Nephron (organoid): ENCODE measurements at regions not wholly inside any gene's neighbourhood (a gene's known extent, or its start where the extent isn't known, plus 50 kb on each side); places are given as distances from the start of the nearest gene placed in this dataset.

Experiments used
- H3K27ac Mint-ChIP-seq, 3 experiments: 2 replicates each; pipeline ENCODE4 v1.8.0; 2020; ENCODE audit warnings: mixed read lengths in 3 of 3, mild to moderate bottlenecking in 2 of 3, moderate library complexity in 1 of 3
- H3K27me3 Mint-ChIP-seq: 2 replicates; pipeline ENCODE4 v1.8.0; 2021; ENCODE audit warnings: low read depth, mild to moderate bottlenecking, moderate library complexity, mixed read lengths
- H3K36me3 Mint-ChIP-seq: 2 replicates; pipeline ENCODE4 v1.8.0; 2020; ENCODE audit warnings: low read depth, mixed read lengths
- H3K4me1 Mint-ChIP-seq: 2 replicates; pipeline ENCODE4 v1.8.0; 2020; ENCODE audit warnings: mixed read lengths
- H3K4me3 Mint-ChIP-seq, 3 experiments: 2 replicates each; pipeline ENCODE4 v1.8.0; 2020; ENCODE audit warnings: mild to moderate bottlenecking in 3 of 3, mixed read lengths in 3 of 3, moderate library complexity in 2 of 3
- H3K9me3 Mint-ChIP-seq: 2 replicates; pipeline ENCODE4 v1.8.0; 2020; ENCODE audit warnings: mixed read lengths
- CTCF ChIP-seq, 3 experiments: fragments of 200-600 bp; sonication (generic); IDR thresholded peaks; one replicate each; pipeline ENCODE4 v1.5.0; 2021; ENCODE audit warnings: antibody characterized with exemption in 3 of 3; ENCODE audit not compliant: unreplicated experiment in 3 of 3

DNA sequence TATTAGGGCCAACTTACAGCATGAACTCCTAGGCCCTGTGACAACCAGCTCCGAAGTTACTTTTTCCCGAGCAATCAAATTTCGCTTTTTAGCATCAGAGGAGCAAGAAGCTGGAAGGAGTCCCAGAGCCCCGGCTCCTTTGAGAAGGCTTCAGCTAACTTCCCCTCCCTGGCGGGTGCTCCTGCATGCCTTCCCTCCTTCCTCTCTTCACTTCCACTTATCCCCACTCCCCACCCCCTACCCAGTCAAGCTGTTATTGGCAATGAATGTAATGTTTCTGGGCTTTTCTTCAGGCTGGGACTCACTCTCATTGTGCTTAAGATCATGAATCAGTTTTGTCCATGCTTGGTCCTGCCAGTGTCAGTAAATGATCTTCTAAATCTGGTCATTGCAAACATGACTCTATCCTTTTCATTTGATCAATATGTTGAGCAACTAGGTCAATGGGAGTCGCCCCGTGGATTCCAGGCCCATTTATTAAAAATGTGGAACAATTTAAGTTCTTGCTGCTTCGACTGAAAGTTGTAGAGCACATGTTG is 94.5 kb upstream of the TSPAN2 start:
- H3K4me3 Mint-ChIP-seq, result no peak overlapping the region
- no peaks in the 10 kb centered on the region for H3K36me3 Mint-ChIP-seq
- peaks cover 41% of the 10 kb centered on the region for H3K4me1 Mint-ChIP-seq
- no peaks in the 10 kb centered on the region for H3K9me3 Mint-ChIP-seq
- H3K27me3 Mint-ChIP-seq, result peaks cover 13% of the 10 kb centered on the region
- peak overlapping the region; percentile 63 to 85 (median 68) for H3K27ac Mint-ChIP-seq
- TF ChIP-seq CTCF (IDR thresholded peaks at IDR 0.05; ENCODE audit: unreplicated experiment in 3 of 3), result no peak

DNA sequence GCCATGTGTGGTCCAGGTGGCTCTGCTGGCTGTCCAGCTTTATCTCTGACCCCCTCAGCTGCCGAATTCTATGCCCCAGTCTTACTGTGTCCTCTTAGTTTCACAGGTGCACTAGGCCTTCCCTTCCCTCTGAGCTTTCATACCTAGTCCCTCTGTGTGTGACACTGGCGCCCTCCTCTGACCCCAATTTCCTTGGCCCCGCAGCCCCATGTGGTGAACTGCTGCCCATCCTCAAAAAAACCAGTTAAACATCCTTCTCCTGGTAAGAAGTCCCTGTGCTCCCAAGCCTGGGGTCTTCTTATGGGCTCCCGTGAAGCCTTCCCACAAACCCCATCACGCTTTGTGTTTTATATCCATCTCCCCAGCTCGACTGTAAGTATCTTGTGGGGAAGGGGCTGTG is 93.9 kb upstream of the TSPAN2 start:
- Mint-ChIP-seq H3K27me3 (peaks cover 13% of the 10 kb centered on the region), H3K9me3 (no peaks in the 10 kb centered on the region), H3K4me1 (peaks cover 41% of the 10 kb centered on the region), H3K36me3 (no peaks in the 10 kb centered on the region), H3K27ac (peak overlapping the region; percentile 63 to 85 (median 68)), H3K4me3 (no peak overlapping the region)
- no peak for TF ChIP-seq CTCF (IDR thresholded peaks at IDR 0.05; ENCODE audit: unreplicated experiment in 3 of 3)

DNA sequence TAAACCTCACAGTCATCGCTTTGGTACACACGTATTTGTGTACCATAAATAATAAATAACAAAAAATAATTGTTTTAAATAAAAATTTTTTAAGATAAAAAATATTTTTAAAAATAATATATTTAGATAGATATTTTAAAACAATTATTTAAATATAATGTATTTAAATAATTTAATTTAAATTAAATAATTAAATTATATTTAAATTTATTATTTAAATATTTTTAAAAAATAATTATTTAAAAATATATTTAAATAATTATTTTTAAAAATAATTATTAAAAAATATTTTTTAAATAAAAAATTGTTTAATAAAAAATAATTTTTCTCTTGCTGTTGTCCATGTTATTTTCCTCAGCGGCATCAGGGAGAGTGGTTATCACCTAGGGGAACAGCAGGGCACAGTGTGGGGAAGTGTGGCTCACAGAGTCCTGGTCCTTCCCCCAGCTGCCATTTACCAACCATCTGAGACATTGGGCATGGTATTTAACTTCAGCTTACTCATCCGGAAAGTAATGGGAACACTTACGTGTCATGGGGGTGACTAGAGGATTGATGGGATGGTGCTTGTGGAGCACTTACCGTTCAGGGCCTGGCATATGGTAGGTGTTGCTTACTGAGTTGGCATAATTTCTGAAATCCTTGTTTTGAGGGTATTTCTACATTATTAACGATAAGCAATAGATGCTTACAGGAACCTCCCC is 92.9 kb upstream of the TSPAN2 start:
- Mint-ChIP-seq H3K4me3 (no peak overlapping the region), H3K4me1 (peaks cover 41% of the 10 kb centered on the region), H3K36me3 (no peaks in the 10 kb centered on the region), H3K27ac (peak overlapping the region in 1 of 3 experiments; percentile 85), H3K9me3 (no peaks in the 10 kb centered on the region), H3K27me3 (peaks cover 13% of the 10 kb centered on the region)
- no peak for TF ChIP-seq CTCF (IDR thresholded peaks at IDR 0.05; ENCODE audit: unreplicated experiment in 3 of 3)

GRCh38 chr1:115181231-115181630 is 91.9 kb upstream of the TSPAN2 start:
- Mint-ChIP-seq H3K4me3 (no peak overlapping the region), H3K27me3 (peaks cover 10% of the 10 kb centered on the region), H3K9me3 (no peaks in the 10 kb centered on the region), H3K27ac (peak overlapping the region in 2 of 3 experiments; percentile 2 to 20), H3K4me1 (peaks cover 41% of the 10 kb centered on the region), H3K36me3 (no peaks in the 10 kb centered on the region)
- no peak for TF ChIP-seq CTCF (IDR thresholded peaks at IDR 0.05; ENCODE audit: unreplicated experiment in 3 of 3)

GRCh38 chr1:115179397-115180079 is 90.2 kb upstream of the TSPAN2 start:
- no peak for TF ChIP-seq CTCF (IDR thresholded peaks at IDR 0.05; ENCODE audit: unreplicated experiment in 3 of 3)
- Mint-ChIP-seq H3K27me3 (peaks cover 10% of the 10 kb centered on the region), H3K4me1 (peaks cover 35% of the 10 kb centered on the region), H3K36me3 (no peaks in the 10 kb centered on the region), H3K4me3 (no peak overlapping the region), H3K9me3 (peaks cover 4% of the 10 kb centered on the region), H3K27ac (no peak overlapping the region)
